ENCODE measurements at regions not wholly inside any gene's neighbourhood (a gene's known extent, or its start where the extent isn't known, plus 50 kb on each side); places are given as distances from the start of the nearest gene placed in this dataset.
"Not testable (repeated sequence)": the region's sequence is repeated elsewhere in the genome, so short reads cannot be mapped to it uniquely, and the experiment has no call there.

DNA sequence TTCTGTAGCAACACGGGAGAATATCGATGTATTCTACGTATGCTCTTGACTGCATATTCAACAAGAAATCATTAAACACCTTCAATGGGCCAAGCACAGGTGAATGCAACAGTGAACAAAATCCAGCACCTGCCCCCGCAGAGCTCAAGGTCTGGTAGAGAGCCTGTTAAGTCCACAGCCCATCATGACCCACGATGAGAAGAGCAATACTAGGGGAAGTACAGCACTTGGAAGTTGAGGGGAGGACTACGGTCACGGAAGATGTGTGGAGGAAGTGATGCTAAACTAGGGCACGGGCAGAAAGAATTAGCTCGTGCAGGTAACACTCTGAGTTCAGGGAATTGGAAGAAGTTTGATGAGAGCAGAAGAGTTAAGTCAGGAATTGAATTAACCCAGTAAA is 253.6 kb downstream of the HAPSTR1 start:
- DNase-seq (ENCODE audit: extremely low read depth, low read depth), result no peak
- H3K4me3 ChIP-seq (replicated peaks; ENCODE audit: low read depth, low read length), result no peak overlapping the region
- TF ChIP-seq, protein P1, sequence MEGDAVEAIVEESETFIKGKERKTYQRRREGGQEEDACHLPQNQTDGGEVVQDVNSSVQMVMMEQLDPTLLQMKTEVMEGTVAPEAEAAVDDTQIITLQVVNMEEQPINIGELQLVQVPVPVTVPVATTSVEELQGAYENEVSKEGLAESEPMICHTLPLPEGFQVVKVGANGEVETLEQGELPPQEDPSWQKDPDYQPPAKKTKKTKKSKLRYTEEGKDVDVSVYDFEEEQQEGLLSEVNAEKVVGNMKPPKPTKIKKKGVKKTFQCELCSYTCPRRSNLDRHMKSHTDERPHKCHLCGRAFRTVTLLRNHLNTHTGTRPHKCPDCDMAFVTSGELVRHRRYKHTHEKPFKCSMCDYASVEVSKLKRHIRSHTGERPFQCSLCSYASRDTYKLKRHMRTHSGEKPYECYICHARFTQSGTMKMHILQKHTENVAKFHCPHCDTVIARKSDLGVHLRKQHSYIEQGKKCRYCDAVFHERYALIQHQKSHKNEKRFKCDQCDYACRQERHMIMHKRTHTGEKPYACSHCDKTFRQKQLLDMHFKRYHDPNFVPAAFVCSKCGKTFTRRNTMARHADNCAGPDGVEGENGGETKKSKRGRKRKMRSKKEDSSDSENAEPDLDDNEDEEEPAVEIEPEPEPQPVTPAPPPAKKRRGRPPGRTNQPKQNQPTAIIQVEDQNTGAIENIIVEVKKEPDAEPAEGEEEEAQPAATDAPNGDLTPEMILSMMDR (IDR thresholded peaks at IDR 0.05; ENCODE audit: low read depth, low read length, missing control alignments), result no peak

DNA sequence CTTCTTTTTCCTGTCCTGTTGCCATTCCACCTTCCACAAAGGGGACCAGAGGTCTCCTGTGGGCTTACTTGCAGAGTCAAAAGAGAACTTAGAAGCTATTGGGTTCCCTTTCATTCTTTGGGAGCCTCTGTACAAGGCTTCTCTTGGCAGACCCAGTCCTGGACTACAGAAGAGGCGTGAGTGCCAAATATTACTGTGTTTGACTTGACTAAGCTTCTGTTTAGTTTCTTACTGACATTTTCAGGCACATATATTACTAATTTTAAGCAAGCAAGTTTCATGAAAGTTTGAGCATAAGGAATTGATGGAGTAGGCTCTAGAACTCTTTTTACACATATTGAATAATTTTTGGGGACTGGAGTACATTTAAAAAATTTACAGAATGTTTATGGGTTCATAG is 254.4 kb downstream of the HAPSTR1 start:
- TF ChIP-seq, protein P1 (IDR thresholded peaks at IDR 0.05; ENCODE audit: low read depth, low read length, missing control alignments), result no peak
- DNase-seq (ENCODE audit: extremely low read depth, low read depth), result no peak
- H3K4me3 ChIP-seq (replicated peaks; ENCODE audit: low read depth, low read length), result no peak overlapping the region

DNA sequence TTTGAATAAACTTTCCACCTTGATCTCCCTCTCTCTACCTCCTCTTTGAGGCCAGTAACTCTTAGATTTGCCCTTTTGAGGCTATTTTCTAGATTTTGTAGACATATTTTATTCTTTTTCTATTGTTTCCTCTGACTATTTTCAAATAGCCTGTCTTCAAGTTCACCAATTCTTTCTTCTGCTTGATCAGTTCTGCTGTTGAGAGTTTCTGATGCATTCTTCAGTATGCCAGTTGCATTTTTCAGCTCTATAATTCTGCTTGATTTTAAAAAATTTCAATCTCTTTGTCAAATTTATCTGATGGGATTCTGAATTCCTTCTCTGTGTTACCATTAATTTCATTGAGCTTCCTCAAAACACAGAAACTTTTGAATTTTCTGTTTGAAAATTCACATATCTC is 257.5 kb downstream of the HAPSTR1 start:
- DNase-seq (ENCODE audit: extremely low read depth, low read depth), result no peak
- TF ChIP-seq, protein P1 (IDR thresholded peaks at IDR 0.05; ENCODE audit: low read depth, low read length, missing control alignments), result no peak

DNA sequence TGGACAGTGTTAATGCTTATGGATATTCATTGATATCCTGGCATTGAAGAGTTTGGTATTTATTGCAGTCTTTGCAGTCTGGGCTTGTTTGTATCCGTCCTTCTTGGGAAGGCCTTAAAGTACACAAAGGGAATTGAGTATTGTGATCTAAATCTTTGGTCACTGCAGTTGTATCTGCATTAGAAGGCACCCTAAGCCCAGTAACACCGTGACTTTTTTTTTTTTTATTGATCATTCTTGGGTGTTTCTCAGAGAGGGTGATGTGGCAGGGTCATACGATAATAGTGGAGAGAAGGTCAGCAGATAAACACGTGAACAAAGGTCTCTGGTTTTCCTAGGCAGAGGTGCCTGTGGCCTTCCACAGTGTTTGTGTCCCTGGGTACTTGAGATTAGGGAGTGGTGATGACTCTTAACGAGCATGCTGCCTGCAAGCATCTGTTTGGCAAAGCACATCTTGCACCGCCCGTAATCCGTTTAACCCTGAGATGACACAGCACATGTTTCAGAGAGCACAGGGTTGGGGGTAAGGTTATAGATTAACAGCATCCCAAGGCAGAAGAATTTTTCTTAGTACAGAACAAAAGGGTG is 258.0 kb downstream of the HAPSTR1 start:
- DNase-seq (ENCODE audit: extremely low read depth, low read depth); H3K4me3 ChIP-seq (replicated peaks; ENCODE audit: low read depth, low read length): not testable (repeated sequence)

More for the DNA sequence above, 257.5 kb downstream of the HAPSTR1 start:
- no peak overlapping the region for H3K4me3 ChIP-seq (replicated peaks; ENCODE audit: low read depth, low read length)

DNA sequence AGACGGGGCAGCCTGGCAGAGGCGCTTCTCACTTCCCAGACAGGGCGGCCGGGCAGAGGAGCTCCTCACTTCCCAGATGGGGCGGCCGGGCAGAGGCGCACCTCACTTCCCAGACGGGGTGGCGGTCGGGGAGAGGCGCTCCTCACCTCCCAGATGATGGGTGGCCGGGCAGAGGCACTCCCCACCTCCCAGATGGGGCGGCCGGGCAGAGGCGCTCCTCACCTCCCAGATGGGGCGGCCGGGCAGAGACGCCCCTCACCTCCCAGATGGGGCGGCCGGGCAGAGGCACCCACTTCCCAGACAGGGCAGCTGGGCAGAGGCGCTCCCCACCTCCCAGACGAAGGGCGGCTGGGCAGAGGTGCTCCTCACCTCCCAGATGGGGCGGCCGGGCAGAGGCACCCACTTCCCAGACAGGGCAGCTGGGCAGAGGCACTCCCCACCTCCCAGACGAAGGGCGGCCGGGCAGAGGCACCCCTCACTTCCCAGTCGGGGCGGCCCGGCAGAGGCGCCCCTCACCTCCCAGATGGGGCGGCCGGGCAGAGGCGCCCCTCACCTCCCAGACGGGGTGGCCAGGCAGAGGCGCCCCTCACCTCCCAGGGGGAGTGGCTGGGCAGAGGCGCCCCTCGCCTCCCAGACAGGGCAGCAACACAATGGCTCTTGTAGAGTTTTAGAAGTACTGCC is 258.8 kb downstream of the HAPSTR1 start:
- not testable (repeated sequence) for DNase-seq (ENCODE audit: extremely low read depth, low read depth); H3K4me3 ChIP-seq (replicated peaks; ENCODE audit: low read depth, low read length)

DNA sequence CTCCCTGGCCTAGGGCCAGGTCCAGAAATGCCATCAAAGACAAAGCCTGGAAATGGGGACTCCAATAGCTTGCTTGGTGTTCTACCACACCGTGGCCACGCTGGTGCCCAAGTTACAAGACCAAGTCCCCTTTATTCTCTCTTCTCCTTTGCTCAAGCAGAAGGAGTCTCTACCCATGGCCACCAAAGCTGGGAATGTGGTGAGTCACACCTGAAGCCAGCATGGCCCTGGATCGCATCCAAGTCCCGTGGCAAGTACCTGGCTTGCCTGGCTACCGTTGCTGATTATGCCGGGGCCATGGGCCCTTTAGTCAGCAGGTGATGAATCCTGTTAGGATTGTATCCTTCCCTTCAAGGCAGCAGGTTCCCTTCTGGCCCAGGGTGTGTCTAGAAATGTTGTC is 260.0 kb downstream of the HAPSTR1 start:
- TF ChIP-seq, protein P1 (IDR thresholded peaks at IDR 0.05; ENCODE audit: low read depth, low read length, missing control alignments), result no peak
- DNase-seq (ENCODE audit: extremely low read depth, low read depth), result no peak
- no peak overlapping the region for H3K4me3 ChIP-seq (replicated peaks; ENCODE audit: low read depth, low read length)

DNA sequence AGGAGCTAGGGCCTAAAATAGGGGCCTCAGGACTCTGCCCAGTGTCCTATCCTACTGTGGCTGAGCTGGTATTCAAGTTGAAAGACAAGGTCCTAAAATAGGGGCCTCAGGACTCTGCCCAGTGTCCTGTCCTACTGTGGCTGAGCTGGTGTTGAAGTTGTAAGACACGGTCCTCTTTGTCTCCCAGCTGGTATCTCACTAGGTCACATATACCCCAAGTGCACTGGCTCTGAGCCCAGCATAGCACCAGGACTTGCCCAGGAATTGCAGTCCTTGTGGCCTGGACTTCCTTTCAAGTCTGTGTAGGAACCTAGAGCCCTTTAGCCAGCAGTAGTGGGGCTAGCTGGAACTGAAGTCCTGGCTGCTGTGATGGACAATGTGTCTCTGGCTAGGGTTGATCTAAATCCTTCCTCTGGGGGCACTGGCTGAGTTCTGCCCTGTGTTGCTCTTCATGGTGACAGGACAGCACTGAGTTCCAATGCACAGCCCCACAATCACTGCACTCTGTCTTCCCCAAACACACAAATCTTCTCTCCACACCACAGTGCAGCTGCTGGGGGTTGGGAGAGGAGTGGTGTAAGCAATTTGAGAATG is 260.5 kb downstream of the HAPSTR1 start:
- H3K4me3 ChIP-seq (replicated peaks; ENCODE audit: low read depth, low read length), result no peak overlapping the region
- TF ChIP-seq, protein P1 (IDR thresholded peaks at IDR 0.05; ENCODE audit: low read depth, low read length, missing control alignments), result no peak

More for the DNA sequence above, 260.5 kb downstream of the HAPSTR1 start:
- DNase-seq (ENCODE audit: extremely low read depth, low read depth), result no peak
